Keratinocyte (primary cell): ENCODE measurements at regions not wholly inside any gene's neighbourhood (a gene's known extent, or its start where the extent isn't known, plus 50 kb on each side); places are given as distances from the start of the nearest gene placed in this dataset.

Source experiments
- DNase-seq: peaks from one replicate; pipeline ENCODE4 v3.0.0-alpha.2; 2011; ENCODE audit warnings: low read depth, missing footprints, low spot score
- FAIRE-seq: peaks from 2 replicates; lab custom pipeline; 2011; peaks lifted over from hg19 to GRCh38; lab: Jason Lieb, UNC
- H2AFZ ChIP-seq: 2 replicates; pipeline ENCODE4 v1.6.0; 2012; ENCODE audit warnings: low read length, control low read depth, inconsistent platforms; ENCODE audit not compliant: control insufficient read depth
- H3K27ac ChIP-seq: 2 replicates; pipeline ENCODE4 v1.5.1; 2011; ENCODE audit warnings: low read length; ENCODE audit not compliant: control insufficient read depth, insufficient read depth
- H3K27me3 ChIP-seq: 3 replicates; pipeline ENCODE4 v1.6.0; 2011; ENCODE audit warnings: low read length; ENCODE audit not compliant: control insufficient read depth, insufficient read depth; ENCODE audit errors: extremely low read depth
- H3K36me3 ChIP-seq, 2 experiments: 2 replicates in 1 of 2; 3 replicates in 1 of 2; pipeline ENCODE4 v1.5.1; 2011; ENCODE audit warnings: low read length in 2 of 2, mild to moderate bottlenecking in 1 of 2; ENCODE audit not compliant: control insufficient read depth in 2 of 2, insufficient read depth in 2 of 2; ENCODE audit errors: extremely low read depth in 1 of 2
- H3K4me1 ChIP-seq: 3 replicates; pipeline ENCODE4 v1.5.1; 2011; ENCODE audit warnings: low read length; ENCODE audit not compliant: control insufficient read depth, insufficient read depth; ENCODE audit errors: extremely low read depth
- H3K4me2 ChIP-seq: 3 replicates; pipeline ENCODE4 v1.6.0; 2011; ENCODE audit warnings: low read depth, low read length; ENCODE audit not compliant: control insufficient read depth, insufficient read depth; ENCODE audit errors: extremely low read depth
- H3K4me3 ChIP-seq, 3 experiments: fragments of 200-600 bp in 1 of 3; sonication (generic) in 1 of 3; 2 replicates in 2 of 3; 3 replicates in 1 of 3; pipeline ENCODE4 v1.5.1; 2011 to 2016; ENCODE audit warnings: low read length in 3 of 3, mild to moderate bottlenecking in 3 of 3, control low read depth in 2 of 3, inconsistent platforms in 1 of 3, low read depth in 1 of 3, mixed read lengths in 1 of 3, mixed run types in 1 of 3, moderate library complexity in 1 of 3; ENCODE audit not compliant: control insufficient read depth in 2 of 3, insufficient read depth in 2 of 3; ENCODE audit errors: extremely low read depth in 1 of 3
- H3K79me2 ChIP-seq: 2 replicates; pipeline ENCODE4 v1.6.0; 2012; ENCODE audit warnings: low read length; ENCODE audit not compliant: control insufficient read depth, insufficient read depth
- H3K9ac ChIP-seq: 3 replicates; pipeline ENCODE4 v1.6.0; 2011; ENCODE audit warnings: low read length; ENCODE audit not compliant: control insufficient read depth, insufficient read depth; ENCODE audit errors: extremely low read depth
- H3K9me1 ChIP-seq: 3 replicates; pipeline ENCODE4 v1.6.0; 2011; ENCODE audit warnings: low read length; ENCODE audit not compliant: control insufficient read depth, insufficient read depth; ENCODE audit errors: extremely low read depth
- H3K9me3 ChIP-seq: 2 replicates; pipeline ENCODE4 v1.5.1; 2012; ENCODE audit warnings: low read depth, low read length; ENCODE audit not compliant: control insufficient read depth
- H4K20me1 ChIP-seq: 3 replicates; pipeline ENCODE4 v1.6.0; 2011; ENCODE audit warnings: low read length; ENCODE audit not compliant: control insufficient read depth, insufficient read depth; ENCODE audit errors: extremely low read depth
- EZH2 ChIP-seq: IDR thresholded peaks from one replicate; pipeline ENCODE4 v1.6.1; 2012; ENCODE audit warnings: inconsistent platforms, mild to moderate bottlenecking, low read length, moderate library complexity
- dilution Hi-C: fragments of 300-500 bp; cut with MboI; formaldehyde crosslinking; loops from one replicate; pipeline ENCODE4 v1.7.0; 2020; ENCODE audit warnings: low sequenced_read_pairs; ENCODE audit not compliant: extremely low pct_ligation_motif_present
- TF ChIP-seq, protein P1 (sequence below), 3 experiments: IDR thresholded peaks in 1 of 3; conservative IDR thresholded peaks in 1 of 3; optimal IDR thresholded peaks in 1 of 3; 2 replicates in 2 of 3; 3 replicates in 1 of 3; pipeline versions ENCODE3 to v1.5.1; 2011; ENCODE audit warnings: low read length in 3 of 3, mild to moderate bottlenecking in 3 of 3, moderate library complexity in 2 of 3, control low read depth in 1 of 3, inconsistent platforms in 1 of 3; ENCODE audit not compliant: insufficient read depth in 2 of 3; ENCODE audit errors: extremely low read depth in 1 of 3

GRCh38 chr4:19425146-19425545, 826.6 kb upstream of the SLIT2 start:
- dilution Hi-C loops, result no loop called here
- Histone ChIP-seq H3K4me2 (no peak overlapping the region), H3K4me3 (no peak overlapping the region), H3K79me2 (no peaks in the 10 kb centered on the region), H3K9me3 (no peaks in the 10 kb centered on the region), H3K27me3 (no peaks in the 10 kb centered on the region), H4K20me1 (no peaks in the 10 kb centered on the region), H3K4me1 (no peaks in the 10 kb centered on the region), H3K9ac (no peak overlapping the region), H2AFZ (no peak overlapping the region), H3K9me1 (no peaks in the 10 kb centered on the region), H3K27ac (no peak overlapping the region), H3K36me3 (no peaks in the 10 kb centered on the region)
- DNase-seq (no peak), FAIRE-seq (no peak)
- no peak for TF ChIP-seq EZH2
- TF ChIP-seq, protein P1, sequence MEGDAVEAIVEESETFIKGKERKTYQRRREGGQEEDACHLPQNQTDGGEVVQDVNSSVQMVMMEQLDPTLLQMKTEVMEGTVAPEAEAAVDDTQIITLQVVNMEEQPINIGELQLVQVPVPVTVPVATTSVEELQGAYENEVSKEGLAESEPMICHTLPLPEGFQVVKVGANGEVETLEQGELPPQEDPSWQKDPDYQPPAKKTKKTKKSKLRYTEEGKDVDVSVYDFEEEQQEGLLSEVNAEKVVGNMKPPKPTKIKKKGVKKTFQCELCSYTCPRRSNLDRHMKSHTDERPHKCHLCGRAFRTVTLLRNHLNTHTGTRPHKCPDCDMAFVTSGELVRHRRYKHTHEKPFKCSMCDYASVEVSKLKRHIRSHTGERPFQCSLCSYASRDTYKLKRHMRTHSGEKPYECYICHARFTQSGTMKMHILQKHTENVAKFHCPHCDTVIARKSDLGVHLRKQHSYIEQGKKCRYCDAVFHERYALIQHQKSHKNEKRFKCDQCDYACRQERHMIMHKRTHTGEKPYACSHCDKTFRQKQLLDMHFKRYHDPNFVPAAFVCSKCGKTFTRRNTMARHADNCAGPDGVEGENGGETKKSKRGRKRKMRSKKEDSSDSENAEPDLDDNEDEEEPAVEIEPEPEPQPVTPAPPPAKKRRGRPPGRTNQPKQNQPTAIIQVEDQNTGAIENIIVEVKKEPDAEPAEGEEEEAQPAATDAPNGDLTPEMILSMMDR (optimal IDR thresholded peaks at IDR 0.05 in 1 of 3, IDR thresholded peaks at IDR 0.05 in 1 of 3, conservative IDR thresholded peaks at IDR 0.05 in 1 of 3; ENCODE audit: extremely low read depth in 1 of 3, insufficient read depth in 2 of 3, low read length in 3 of 3), result no peak

DNA sequence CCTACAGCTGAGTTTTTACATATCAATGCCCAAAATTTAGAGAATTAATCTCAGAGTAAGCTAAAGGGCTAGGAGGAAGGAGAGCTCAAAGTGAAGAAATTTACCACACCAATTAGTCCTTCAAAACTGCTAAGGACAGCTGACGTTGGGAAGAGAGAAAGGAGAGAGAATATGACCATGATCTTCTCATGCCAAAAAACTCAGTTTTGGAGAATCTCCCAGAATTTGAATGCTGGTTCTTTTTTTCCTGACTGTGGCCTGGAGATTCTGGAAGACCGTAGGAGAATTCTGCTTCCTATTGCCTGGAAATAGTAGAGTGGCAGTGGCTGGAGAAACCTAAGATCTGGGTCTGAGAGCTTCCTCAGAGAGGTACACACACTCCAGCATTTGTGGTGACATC, 834.4 kb upstream of the SLIT2 start:
- H3K27ac ChIP-seq, result no peak overlapping the region
- H3K9ac ChIP-seq, result no peak overlapping the region
- no peaks in the 10 kb centered on the region for H3K27me3 ChIP-seq
- DNase-seq (no peak), FAIRE-seq (no peak)
- no peaks in the 10 kb centered on the region for H3K4me1 ChIP-seq
- no peak overlapping the region for H3K4me3 ChIP-seq
- H3K9me1 ChIP-seq, result no peaks in the 10 kb centered on the region
- H3K36me3 ChIP-seq, result no peaks in the 10 kb centered on the region
- no peak for TF ChIP-seq EZH2
- TF ChIP-seq, protein P1 (optimal IDR thresholded peaks at IDR 0.05 in 1 of 3, IDR thresholded peaks at IDR 0.05 in 1 of 3, conservative IDR thresholded peaks at IDR 0.05 in 1 of 3; ENCODE audit: extremely low read depth in 1 of 3, insufficient read depth in 2 of 3, low read length in 3 of 3), result no peak
- no peaks in the 10 kb centered on the region for H3K9me3 ChIP-seq
- no peaks in the 10 kb centered on the region for H3K79me2 ChIP-seq
- H4K20me1 ChIP-seq, result no peaks in the 10 kb centered on the region
- H3K4me2 ChIP-seq, result no peak overlapping the region
- no peak overlapping the region for H2AFZ ChIP-seq
- dilution Hi-C loops, result no loop called here
